Stimulated activated CD8-positive, alpha-beta memory T cell treated with anti-CD3 and anti-CD28 coated beads, Interleukin-7, amount 100 ng/mL, for 48 hours (primary cell): ENCODE measurements at regions not wholly inside any gene's neighbourhood (a gene's known extent, or its start where the extent isn't known, plus 50 kb on each side); places are given as distances from the start of the nearest gene placed in this dataset.

Source experiments
- DNase-seq, 2 donors: peaks; one replicate each; pipeline ENCODE4 v3.0.0-alpha.2; 2020; ENCODE audit warnings: low read depth in 1 of 2; ENCODE audit errors: extremely low read depth in 1 of 2

DNA sequence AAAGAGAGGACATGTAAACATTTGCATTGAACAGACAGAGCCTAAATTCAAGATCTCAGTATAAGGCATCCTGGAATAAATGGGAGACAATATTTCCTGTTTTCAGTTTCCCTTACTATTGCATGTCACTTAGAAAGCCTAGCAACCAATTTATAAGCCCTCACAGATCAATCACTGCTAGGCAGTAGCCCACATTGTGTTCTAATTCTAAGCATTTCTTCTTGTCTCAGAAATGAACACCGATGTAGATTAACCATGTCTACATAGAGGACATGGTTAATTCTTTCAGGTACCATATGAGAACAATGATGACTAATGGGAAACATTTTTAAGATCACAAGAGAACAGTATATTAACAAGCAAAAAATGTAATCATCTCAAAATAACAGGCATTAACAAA is 79.6 kb upstream of the HMHB1 start:
- DNase-seq, result no peak

DNA sequence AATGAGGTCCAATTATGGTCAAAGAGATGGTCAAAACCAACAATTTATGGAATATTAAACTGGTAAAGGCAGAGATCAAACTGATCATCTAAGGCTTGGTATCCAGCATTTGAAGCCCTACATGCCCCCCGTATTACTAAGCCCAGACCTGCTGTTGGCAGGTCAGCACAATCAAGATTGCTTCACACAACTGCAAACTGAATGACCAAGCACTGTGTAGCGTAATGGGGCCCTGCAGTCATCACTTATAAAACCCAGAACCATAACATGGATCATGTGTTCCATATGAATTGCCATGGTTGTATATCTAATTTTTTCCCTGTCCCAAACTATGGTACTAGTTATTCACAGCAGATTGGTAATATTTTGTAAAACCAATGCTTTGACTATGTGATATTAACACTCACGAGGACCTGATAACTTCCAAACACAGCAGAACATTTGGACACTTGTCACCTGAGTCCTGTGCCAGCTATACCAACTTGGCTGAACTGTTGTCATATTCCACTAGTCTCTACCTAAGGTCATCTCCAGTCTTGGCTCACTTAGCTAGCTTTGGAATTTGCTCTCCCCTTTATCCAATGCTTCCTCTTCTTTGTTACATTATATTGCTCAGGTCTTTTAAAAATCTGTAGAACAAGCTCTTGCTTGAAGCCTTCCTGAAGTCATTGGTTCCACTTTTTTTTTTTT is 81.7 kb upstream of the HMHB1 start:
- DNase-seq, result no peak

GRCh38 chr5:143729334-143729946 is 82.5 kb upstream of the HMHB1 start:
- DNase-seq, result no peak

DNA sequence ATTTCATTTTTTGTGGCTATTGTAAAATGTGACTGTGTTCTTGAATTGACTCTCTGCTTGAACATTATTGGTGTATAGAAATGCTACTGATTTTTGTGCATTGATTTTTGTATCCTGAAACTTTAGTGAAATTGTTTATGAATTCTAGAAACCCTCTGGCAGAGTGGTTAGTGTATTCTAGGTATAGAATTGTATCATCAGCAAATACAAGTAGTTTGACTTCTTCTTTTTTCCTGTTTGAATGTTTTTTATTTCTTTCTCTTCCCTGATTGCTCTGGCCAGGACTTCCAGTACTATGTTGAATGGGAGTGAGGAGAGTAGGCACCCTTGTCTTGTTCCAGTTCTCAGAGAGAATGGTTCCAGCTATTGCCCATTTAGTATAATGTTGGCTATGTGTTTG is 88.8 kb upstream of the HMHB1 start:
- no peak for DNase-seq

- DNase-seq, result no peak
Observed at GRCh38 chr5:143721925-143722324, 90.0 kb upstream of the HMHB1 start.

- no peak for DNase-seq
Observed at GRCh38 chr5:143720689-143721088, 91.3 kb upstream of the HMHB1 start.

GRCh38 chr5:143717400-143717799 is 94.6 kb upstream of the HMHB1 start:
- no peak for DNase-seq

GRCh38 chr5:143716881-143717280 is 95.1 kb upstream of the HMHB1 start:
- DNase-seq, result no peak

GRCh38 chr5:143715616-143716015 is 96.3 kb upstream of the HMHB1 start:
- no peak for DNase-seq

- DNase-seq, result no peak
Observed at GRCh38 chr5:143714629-143715028, 97.3 kb upstream of the HMHB1 start.

DNA sequence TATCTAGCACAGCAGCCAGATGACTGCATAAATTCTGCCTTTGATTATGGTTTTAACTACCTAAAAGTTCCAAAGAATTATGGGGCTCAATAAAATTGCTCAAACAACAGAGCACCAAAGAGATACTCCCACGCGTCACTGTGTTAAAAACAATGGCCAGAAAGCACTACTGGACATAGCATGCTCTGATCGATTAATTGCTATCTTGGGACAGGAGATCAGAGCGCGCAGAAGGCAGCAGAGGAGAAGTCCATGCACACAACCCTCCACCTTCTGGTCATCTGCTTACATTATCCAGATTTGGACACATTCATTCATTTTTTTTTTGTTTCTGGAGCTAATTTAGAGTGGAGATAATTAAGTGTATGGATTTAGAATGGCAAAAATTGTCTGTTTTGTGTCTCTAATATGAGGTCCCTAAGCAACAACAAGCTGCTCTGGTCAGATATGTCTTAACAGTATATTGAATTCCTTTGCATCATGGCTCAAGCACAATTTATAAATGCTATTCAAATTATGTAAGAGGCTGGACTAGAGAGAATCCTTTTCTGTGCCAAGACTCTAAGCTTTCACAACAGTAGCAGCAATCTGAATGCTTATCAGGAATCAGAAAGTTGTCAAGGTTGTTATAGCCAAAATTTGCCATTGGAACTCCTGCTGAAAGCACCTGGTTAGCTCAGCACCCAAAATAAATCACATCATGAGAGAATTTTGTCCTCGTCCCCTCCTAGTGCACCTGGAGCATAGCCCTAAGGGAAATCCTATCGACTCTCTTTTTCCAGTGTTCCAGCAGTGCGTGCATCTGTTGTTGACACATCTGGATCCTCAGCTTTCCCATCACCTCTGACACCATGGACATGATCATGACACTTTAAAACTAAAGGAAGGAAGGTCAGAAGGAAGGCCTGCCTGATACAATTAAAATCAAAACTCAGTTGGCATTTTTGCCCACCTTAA is 98.6 kb upstream of the HMHB1 start:
- no peak for DNase-seq

- DNase-seq, result no peak
Observed at GRCh38 chr5:143708672-143709071, 103.3 kb upstream of the HMHB1 start.

GRCh38 chr5:143707806-143708205 is 104.2 kb upstream of the HMHB1 start:
- no peak for DNase-seq

DNA sequence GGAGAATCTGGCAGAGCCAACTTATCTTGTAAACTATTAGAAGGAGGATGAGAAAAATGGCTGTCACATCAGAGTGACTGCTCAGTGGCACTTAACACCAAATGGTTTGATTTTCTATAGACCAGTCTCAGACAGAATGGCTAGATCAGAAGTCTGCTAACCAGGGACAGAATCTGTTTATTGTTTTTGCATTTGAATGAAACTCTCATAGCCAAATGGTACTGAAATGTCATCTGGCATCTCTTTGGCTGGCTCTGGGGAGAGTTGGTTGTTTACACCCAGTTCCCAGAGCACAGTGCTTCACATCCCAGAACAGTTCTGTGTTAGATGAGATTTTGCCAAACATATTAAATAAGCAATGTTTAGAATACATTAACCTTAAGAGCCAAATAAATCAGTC is 106.6 kb upstream of the HMHB1 start:
- no peak for DNase-seq

DNA sequence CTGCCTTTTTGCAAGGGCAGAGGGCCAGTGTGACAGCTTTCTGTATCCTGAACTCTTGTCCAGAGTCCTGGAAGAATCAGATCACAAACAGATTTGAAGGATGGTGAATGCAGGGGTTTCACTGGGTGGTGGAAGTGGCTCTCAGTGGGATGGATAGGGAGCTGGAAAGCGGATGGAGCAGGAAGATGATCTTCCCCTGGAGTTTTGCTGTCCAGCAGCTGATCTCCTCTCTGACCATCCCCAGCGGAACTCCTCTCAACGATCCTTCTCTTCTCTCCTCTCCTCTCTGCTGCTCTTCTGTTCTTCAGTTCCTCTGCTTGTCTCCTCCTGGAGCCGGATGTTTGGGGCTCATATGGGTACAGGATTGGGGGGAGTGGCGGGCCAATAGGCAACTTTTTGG is 108.3 kb upstream of the HMHB1 start:
- DNase-seq, result no peak

GRCh38 chr5:143701493-143701892 is 110.5 kb upstream of the HMHB1 start:
- no peak for DNase-seq

DNA sequence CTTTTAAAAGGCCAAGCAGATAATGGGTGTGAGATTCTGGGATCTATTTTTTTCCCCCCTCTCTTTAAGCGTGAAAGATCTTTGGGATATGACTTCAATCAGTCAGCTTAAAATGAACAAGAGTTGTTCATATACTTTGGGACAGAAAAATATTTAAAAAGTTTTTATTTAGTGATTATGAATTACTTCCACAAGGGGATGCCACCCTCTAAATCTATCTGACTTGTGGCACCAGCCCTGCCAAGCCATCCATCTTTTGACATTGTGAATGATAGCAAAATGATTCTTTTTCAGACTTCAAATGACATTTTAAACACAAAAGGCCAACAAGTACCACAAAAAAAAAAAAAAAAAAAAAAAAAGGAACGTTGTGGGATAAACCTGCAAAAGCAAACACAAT is 111.0 kb upstream of the HMHB1 start:
- no peak for DNase-seq

GRCh38 chr5:143699121-143699520 is 112.8 kb upstream of the HMHB1 start:
- DNase-seq, result peak in 1 of 2 donors; percentile 25

DNA sequence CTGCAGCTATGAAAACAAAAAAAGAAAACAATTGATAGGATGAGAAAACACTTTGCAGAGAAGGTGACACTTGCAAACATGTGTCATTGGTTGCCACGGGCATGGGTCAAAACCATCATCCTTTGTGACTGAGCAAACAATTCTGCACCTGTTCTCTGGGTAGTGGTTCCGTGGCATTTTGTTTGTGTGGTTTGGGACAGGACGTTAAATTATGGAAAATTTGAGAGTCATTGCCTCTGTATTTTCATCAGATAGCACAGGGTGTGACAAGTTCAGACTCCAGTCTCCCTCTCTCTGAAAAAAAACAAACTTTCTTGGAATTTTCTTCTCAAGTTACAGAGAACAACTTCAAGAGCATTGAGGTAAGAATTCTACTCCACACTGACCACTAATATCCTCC is 113.4 kb upstream of the HMHB1 start:
- peak in 1 of 2 donors; percentile 19 for DNase-seq

- no peak for DNase-seq
Observed at GRCh38 chr5:143696921-143697320, 115.0 kb upstream of the HMHB1 start.

DNA sequence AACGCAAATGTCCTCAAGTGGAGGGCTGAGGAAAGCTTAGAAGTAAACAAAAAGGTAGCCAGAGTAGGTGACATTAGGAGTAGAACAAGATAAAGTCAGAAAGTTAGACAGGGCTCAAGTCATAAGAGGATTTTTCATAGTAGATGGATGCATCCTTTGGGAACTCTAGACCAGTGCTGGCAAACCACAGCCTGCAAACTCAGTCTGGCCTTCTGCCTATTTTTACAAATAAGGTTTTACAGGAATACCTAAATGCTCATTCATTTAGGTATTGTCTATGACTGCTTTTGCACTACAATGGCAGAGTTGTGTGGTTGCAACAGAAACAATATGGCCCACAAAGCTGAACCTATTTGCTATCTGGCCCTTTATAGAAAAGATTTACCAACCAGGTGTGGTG is 116.0 kb upstream of the HMHB1 start:
- DNase-seq, result no peak
